SW 1271 (cell line): ENCODE measurements at regions not wholly inside any gene's neighbourhood (a gene's known extent, or its start where the extent isn't known, plus 50 kb on each side); places are given as distances from the start of the nearest gene placed in this dataset.
"Not testable (repeated sequence)": the region's sequence is repeated elsewhere in the genome, so short reads cannot be mapped to it uniquely, and the experiment has no call there.

Experiments used
- DNase-seq, 2 experiments: peaks; one replicate each; lab custom pipeline; 2025; lab: John Stamatoyannopoulos, UW

- DNase-seq: no peak
These were observed 300.4 kb downstream of the C6orf118 start for GRCh38 chr6:165008971-165009370.

GRCh38 chr6:165002866-165003265 lies 306.5 kb downstream of the C6orf118 start:
- DNase-seq: no peak

GRCh38 chr6:165002358-165002757 lies 307.0 kb downstream of the C6orf118 start:
- no peak for DNase-seq

GRCh38 chr6:165001502-165002157 lies 307.8 kb downstream of the C6orf118 start:
- no peak for DNase-seq

- no peak for DNase-seq
These were observed 311.1 kb downstream of the C6orf118 start for GRCh38 chr6:164998297-164998696.

- no peak for DNase-seq
These were observed 312.6 kb downstream of the C6orf118 start for GRCh38 chr6:164996838-164997237.

GRCh38 chr6:164991573-164991972 lies 317.8 kb downstream of the C6orf118 start:
- DNase-seq: no peak

GRCh38 chr6:164990901-164991300 lies 318.5 kb downstream of the C6orf118 start:
- DNase-seq: no peak

- no peak for DNase-seq
These were observed 327.0 kb downstream of the C6orf118 start for GRCh38 chr6:164982389-164982788.

GRCh38 chr6:164967102-164967501 lies 342.3 kb downstream of the C6orf118 start:
- no peak for DNase-seq

GRCh38 chr6:164962805-164963204 lies 346.6 kb downstream of the C6orf118 start:
- DNase-seq: no peak

GRCh38 chr6:164947164-164947563 lies 362.2 kb downstream of the C6orf118 start:
- no peak for DNase-seq

- DNase-seq: no peak
These were observed 367.1 kb downstream of the C6orf118 start for GRCh38 chr6:164942271-164942670.

- DNase-seq: not testable (repeated sequence)
These were observed 376.1 kb downstream of the C6orf118 start for GRCh38 chr6:164933238-164933794.

- DNase-seq: no peak
These were observed 379.9 kb downstream of the C6orf118 start for GRCh38 chr6:164929408-164929977.

GRCh38 chr6:164928728-164929407 lies 380.5 kb downstream of the C6orf118 start:
- no peak for DNase-seq

- DNase-seq: no peak
These were observed 381.2 kb downstream of the C6orf118 start for GRCh38 chr6:164928057-164928727.

- peak in 1 of 2 experiments; percentile 25 for DNase-seq
These were observed 381.9 kb downstream of the C6orf118 start for GRCh38 chr6:164927288-164928056.

- DNase-seq: no peak
These were observed 382.7 kb downstream of the C6orf118 start for GRCh38 chr6:164926686-164927085.

GRCh38 chr6:164925681-164926530 lies 383.5 kb downstream of the C6orf118 start:
- DNase-seq: no peak

GRCh38 chr6:164924674-164925073 lies 384.7 kb downstream of the C6orf118 start:
- DNase-seq: no peak
